Cardiac septum (tissue), 1 donor: ENCODE measurements at regions not wholly inside any gene's neighbourhood (a gene's known extent, or its start where the extent isn't known, plus 50 kb on each side); places are given as distances from the start of the nearest gene placed in this dataset.

Experiments
- DNase-seq: peaks from one replicate; pipeline ENCODE4 v3.0.0-alpha.2; 2020; ENCODE audit warnings: low spot score
- intact Hi-C: fragments of 100-400 bp; cut with DNase I; formaldehyde crosslinking; loops from one replicate; pipeline ENCODE4 v1.14.0; 2022
- donor health status: DM: no; HTN: no; CAD: no.

DNA sequence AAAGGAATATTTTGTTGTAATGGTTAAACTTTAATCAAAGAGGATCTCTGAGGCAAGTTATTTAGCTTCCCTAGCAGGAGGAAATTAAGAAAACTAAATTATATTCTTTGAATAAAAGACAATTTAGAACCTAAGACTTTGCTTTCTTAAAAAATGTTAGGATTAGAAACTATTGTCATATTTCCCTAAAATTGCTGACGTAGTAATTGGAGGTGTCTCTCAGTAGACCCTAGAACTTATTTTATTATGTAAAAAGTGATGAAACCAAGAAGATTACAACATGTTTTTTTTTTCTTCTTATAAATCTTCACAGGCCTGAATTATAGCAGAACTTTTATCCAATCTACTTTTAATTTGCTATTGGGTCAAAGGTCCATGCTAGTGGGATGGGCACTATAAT, 363.3 kb upstream of the THRB start:
- intact Hi-C loops = no loop called here
- no peak for DNase-seq

- intact Hi-C loops = no loop called here
- no peak for DNase-seq
These were observed 368.6 kb upstream of the THRB start for GRCh38 chr3:24863215-24863614.

- no peak for DNase-seq
- intact Hi-C loops = no loop called here
These were observed 373.1 kb upstream of the THRB start for GRCh38 chr3:24867783-24868182.

GRCh38 chr3:24881239-24881638, 386.6 kb upstream of the THRB start:
- intact Hi-C loops = no loop called here
- no peak for DNase-seq

GRCh38 chr3:24886501-24886900, 391.9 kb upstream of the THRB start:
- intact Hi-C loops = no loop called here
- DNase-seq = no peak

- no peak for DNase-seq
- intact Hi-C loops = no loop called here
These were observed 395.4 kb upstream of the THRB start for GRCh38 chr3:24890012-24890411.

DNA sequence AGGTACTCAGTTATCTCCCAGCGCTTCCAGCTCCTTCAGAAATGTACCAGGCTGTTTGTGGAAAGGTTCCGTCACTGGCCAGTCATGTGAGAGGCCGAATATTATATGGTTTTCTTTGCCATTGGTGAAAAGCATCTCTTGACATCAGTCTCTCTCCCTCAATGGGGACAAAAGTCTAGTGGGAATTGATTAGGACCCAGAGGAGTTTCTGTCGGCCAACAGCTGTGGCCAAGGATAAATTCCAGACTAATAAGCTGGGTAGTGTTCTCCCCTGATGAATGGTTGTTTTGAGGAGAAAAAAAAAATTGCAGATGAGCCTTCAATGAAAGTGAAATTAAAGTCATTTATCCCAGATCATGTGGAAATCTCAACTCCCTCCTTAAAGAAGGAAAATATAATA, 404.7 kb upstream of the THRB start:
- intact Hi-C loops = no loop called here
- DNase-seq = no peak

DNA sequence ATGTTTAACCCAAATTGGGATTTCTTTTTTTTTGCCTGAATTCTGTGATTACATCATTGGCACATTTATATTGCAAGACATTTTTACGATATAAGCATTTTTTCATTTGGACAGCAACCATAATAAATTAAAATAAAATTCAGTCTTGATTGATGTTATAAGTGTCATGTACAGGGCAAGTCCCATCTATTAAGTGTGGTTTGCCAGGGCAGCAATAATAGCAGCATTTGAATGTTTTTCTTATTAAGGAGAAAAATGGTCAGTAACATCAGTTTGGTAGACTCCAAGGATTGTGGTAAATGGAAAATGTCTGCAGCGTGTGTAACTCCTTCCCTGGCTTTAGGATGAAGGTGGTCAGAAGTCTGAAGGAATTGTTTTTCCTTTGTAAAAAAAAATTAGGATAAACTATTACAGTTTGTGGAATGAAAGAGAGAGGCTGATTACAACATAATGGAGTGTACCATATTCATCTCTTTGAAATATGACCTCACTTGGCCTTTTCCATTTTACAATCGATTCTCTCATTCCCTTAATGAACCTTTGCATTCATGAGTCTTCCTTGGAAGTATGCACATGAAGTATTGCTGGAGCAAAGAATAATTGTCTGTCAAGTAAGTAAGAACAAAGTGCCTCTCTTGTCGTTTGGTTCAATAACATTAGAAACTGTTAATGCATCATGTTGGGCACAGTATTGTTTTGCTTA, 405.4 kb upstream of the THRB start:
- intact Hi-C loops = no loop called here
- DNase-seq = no peak

DNA sequence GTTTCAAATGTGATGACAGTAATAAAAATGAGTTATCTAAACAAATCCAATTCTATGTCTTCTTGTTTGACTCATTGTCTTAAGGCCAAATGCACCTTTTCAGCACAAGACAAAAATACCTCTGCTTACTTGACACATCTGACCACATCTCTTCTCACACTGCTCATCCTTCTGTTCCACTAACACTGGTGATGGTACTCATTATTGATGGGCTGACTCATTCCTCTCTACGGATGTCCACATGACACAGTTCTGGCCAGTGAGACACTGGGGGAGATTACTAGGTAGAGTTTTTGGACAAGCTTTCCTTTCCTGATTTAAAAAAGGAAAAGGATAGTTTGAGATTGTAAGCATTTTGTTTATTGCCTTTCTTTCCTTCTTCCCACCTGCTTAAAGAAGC, 410.6 kb upstream of the THRB start:
- DNase-seq = no peak
- intact Hi-C loops = no loop called here

DNA sequence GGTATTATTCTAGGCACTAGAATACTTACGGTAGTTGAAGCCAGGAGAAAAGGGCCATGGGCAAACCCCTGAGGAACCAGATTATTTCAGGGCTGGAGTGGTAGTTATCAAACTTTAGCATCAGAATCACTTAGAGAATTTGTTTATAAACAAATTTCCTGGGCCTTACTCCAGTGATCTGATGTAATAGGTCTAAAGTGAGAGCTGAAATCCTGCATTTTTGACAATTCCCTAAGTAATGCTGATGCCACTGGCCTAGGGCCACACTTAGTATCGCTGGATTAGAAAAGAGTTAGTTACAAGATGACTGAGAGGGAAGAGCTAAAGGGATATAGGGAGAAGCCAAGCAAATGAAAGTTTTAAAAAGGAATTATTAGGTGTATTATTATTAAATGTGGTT, 412.5 kb upstream of the THRB start:
- intact Hi-C loops = no loop called here
- DNase-seq = no peak

GRCh38 chr3:24911076-24911475, 416.4 kb upstream of the THRB start:
- intact Hi-C loops = no loop called here
- DNase-seq = no peak

- intact Hi-C loops = no loop called here
- no peak for DNase-seq
These were observed 421.0 kb upstream of the THRB start for GRCh38 chr3:24915639-24916038.

DNA sequence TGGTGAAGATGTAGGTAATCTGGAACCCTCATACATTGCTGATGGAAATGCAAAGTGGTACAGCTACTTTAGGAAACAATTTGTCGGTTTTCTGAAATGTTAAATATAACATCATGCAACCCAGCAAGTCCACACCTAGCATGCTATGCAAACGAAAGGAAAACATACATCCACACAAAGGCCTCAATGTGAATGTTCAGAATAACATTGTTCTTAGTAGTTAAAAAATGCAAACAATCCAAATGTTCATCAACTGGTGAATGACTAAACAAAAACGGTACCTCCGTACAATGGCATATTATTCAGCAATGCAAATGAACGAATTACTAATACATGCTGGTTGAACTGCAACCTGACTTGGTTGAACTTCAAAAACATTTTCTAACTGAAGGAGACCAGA, 423.3 kb upstream of the THRB start:
- intact Hi-C loops = no loop called here
- DNase-seq = no peak

DNA sequence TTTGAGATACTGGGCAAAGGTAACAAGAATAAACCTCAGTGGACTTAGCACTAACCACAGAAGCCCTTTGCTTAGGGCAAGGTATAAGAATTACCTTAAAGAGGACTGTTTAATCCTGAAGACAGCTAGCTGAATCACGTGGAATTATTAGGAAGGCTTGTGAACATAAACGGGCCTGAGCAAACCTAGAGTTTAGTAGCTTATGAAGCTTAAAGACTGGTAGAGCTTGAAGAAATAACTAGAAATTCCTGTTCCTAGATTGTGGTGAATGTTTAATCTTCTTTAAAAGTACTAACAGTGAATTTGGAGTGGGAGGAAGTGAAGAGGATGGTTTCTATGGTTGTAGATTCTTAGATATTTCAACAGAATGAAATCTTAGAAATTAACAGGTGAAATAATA, 428.9 kb upstream of the THRB start:
- intact Hi-C loops = no loop called here
- DNase-seq = no peak

GRCh38 chr3:24929521-24929920, 434.9 kb upstream of the THRB start:
- intact Hi-C loops = no loop called here

GRCh38 chr3:24933401-24933800, 438.8 kb upstream of the THRB start:
- no peak for DNase-seq
- intact Hi-C loops = no loop called here

More at GRCh38 chr3:24929521-24929920, 434.9 kb upstream of the THRB start:
- no peak for DNase-seq

DNA sequence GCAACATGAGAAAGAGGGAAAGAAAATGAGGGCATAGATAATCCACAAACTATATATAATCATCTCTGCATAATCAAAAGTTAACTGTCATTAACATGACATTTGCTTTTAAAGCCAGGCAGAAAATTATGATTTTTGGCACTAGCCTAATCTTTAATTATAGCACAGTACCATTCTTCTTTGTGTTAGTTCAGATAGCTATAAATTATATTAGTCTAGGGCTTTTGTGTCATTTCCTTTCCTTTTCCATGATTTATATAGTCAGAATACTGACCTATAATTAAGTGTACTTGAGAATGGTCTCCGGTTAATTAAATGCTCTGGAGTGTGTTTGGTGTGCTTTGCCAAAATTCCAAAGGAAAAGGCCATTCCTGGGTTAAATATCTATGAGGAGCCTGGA, 441.9 kb upstream of the THRB start:
- intact Hi-C loops = no loop called here
- DNase-seq = no peak

DNA sequence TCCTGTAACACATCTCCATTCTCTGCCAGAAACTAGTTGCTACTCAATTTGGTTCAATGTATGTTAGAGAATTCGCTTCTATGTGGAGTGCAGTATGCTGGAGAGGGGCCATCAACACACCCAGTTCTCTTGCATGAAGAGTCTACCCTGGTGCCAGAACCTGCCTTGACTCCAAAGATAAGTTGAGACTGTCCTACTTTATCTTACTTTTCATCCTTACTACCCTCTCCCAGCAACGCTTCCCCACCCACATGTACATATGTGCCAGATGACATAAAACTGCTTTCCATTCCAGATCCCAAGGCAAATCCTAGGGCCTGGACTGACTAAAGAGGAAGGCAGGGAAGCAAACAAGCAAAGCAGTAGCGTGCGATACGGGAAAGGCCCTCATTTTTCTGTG, 442.6 kb upstream of the THRB start:
- DNase-seq = no peak
- intact Hi-C loops = no loop called here

- intact Hi-C loops = no loop called here
- no peak for DNase-seq
These were observed 443.1 kb upstream of the THRB start for GRCh38 chr3:24937780-24938179.

- no peak for DNase-seq
- intact Hi-C loops = no loop called here
These were observed 449.3 kb upstream of the THRB start for GRCh38 chr3:24943961-24944360.

DNA sequence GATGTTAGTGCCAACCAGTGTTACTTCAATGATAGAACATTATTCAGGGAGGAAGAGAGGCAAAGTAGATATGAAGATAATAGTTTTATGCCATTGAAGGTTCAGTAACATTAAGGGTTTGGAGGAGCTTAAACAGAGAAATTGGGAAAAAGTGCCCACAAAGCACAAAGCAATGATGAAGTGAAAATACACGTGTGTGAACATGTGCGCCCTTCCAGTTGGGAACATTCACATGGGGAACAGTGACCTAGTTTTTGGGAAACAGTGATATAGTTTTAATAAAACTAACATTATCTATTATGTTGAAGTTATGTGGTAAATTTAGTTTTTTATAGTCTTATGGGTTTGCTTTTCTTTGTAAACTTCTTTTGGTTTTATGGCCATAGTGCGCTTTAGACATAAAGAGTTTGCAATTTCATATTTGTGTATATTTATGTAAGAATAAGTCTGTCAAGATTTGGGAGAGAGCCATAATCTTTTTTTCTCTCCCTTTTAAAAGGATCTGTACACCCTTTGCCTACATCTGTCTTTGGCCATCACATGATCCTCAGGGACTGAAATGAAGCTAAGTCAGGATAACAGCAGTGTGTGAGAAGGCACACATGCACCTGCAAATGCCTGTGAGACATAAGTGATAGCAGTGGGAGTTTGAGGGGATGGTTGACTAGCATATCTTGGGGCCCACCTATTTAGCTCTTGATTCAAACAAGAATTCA, 450.3 kb upstream of the THRB start:
- intact Hi-C loops = no loop called here
- DNase-seq = no peak

GRCh38 chr3:24945563-24945962, 450.9 kb upstream of the THRB start:
- no peak for DNase-seq
- intact Hi-C loops = no loop called here
